Hematopoietic multipotent progenitor cell treated with erythropoietin and hydrocortisone succinate and interleukin-3 and kit ligand, for 15 days (in vitro differentiated cells): ENCODE measurements at regions not wholly inside any gene's neighbourhood (a gene's known extent, or its start where the extent isn't known, plus 50 kb on each side); places are given as distances from the start of the nearest gene placed in this dataset.
"Not testable (repeated sequence)": the region's sequence is repeated elsewhere in the genome, so short reads cannot be mapped to it uniquely, and the experiment has no call there.

Experiments
- DNase-seq: peaks from one replicate; pipeline ENCODE4 v3.0.0-alpha.2; 2015; ENCODE audit warnings: low spot score

DNA sequence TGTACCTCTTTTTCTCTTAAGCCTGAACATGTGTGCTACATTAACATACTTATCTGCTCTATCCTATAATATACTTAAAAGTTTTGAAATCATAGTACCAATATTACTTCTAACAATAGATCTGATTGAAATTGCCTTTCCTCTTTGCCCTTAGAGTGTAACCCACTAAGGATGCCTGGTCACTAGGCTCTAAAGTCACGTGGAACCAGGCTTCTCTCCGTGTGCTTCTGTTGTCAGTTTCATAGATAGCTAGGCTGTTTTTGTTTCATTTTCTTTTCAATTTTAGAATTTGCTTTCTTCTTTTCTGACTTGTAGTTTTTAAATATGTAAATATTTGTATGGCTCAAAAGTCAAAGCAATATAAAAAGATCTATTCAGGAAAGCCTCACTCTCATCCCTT is 100.5 kb upstream of the PZP start:
- not testable (repeated sequence) for DNase-seq

DNA sequence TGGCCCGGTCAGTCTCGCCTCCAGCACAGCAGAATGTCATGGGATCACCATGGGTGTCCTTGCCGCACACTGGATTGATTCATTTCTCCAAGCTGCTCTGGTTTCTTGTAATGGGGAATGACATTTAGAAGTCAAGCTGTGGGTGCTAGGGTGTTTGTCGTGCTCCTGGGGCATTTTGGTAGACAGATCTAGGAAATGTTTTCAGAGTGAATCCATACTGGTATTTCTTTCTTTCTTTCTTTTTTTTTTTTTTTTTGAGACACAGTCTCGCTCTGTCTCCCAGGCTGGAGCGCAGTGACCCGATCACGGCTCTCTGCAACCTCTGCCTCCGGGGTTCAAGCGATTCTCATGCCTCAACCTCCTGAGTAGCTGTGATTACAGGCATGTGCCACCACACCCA is 100.0 kb upstream of the PZP start:
- DNase-seq, result not testable (repeated sequence)

DNA sequence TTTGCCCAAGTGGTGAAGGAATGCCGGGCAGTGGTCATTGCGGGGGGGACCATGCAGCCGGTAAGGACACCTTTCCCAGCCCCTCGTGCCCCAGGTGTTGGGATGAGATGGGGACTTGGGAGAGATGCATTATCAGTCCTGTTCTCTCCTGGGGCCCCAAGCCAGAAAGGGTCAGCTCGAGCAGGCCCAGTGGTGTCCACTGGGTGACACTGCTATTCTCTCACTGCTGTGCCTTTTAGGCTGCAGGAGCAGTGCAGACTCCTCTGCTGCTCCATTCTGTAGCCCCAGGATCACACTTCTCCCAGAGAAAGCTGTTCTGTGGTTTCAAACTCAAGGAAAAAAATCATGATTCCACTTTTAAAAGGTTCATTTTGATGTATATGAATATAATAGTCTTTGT is 99.1 kb upstream of the PZP start:
- not testable (repeated sequence) for DNase-seq

DNA sequence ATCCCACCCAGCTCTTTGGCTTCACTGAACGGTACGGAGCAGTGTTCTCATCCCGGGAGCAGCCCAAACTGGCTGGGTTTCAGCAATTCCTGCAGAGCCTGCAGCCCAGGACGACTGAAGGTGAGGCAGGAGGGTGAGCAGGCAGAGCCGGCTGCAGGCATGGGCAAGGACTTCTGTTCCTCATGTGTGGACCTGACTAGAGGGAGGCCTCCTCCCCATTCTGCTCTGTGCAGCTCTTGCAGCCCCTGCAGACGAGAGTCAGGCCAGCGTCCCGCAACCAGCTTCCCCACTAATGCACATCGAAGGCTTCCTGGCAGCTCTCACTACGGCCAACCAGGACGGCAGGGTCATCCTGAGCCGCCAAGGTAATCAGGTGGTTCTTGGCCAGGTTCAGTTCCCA is 97.8 kb upstream of the PZP start:
- DNase-seq, result not testable (repeated sequence)

DNA sequence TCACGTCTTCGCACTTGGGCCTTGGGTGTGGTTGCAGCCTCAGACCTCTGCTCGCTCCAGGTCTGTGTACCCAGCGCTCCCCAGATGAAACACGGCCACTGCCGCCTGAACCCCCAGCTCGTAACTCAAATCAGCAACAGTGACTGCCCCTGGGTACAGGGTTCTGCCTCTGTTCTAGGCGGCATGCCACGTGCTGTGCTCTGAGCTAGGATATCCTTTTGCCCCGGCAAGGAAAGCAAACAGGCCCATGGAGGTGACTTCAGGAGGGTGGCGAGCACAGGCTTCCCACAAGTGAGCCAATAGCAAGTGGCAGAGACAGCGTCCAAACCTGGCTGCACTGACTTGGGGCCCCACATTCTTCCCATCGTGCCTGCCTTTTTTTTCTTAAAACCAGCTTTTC is 96.3 kb upstream of the PZP start:
- DNase-seq, result not testable (repeated sequence)

DNA sequence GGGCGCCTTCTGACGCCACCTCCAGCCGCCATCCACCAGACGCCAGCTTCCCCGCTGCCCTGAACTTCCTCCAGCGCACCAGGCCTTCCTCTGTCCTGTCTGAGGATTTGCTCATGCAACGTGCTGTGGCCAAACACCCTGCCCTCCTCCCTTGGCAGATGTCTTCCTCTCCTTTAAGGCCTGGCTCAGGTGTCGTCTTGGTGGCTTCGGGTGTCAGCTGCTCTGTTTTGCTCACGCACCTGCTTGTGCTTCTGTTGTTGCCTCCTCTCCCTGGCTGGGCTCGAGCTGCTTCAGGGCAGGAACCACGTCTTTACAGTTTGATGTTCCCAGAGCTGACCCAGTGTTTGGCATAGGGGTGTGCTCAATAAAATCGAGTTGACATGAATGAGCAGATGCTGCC is 87.7 kb upstream of the PZP start:
- not testable (repeated sequence) for DNase-seq

DNA sequence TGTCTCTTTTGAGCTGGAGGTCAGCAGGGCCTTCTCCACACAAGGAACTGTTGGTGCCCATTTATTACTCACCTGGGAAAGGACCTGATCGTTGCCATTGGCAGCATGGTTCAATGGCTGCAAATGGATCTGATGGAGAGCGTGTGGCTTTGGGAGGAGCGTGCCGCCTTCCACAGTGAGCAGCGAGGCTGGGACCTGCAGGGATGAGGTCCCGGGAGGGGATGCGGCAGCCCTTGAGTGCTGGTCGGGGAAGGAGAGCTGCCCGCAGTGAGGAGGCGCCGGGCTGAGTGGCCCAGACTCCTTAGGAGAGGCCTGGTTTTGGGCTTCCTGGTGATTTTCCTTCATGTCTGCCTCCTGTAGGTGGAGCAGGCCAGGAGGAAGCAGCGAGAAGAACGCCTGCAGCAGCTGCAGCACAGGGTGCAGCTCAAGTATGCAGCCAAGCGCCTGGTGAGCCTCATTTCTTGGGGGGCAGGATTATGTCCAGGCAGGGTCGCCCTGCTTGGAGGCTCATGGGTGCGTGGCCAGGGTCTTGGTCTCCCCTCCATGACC is 86.0 kb upstream of the PZP start:
- DNase-seq, result not testable (repeated sequence)

DNA sequence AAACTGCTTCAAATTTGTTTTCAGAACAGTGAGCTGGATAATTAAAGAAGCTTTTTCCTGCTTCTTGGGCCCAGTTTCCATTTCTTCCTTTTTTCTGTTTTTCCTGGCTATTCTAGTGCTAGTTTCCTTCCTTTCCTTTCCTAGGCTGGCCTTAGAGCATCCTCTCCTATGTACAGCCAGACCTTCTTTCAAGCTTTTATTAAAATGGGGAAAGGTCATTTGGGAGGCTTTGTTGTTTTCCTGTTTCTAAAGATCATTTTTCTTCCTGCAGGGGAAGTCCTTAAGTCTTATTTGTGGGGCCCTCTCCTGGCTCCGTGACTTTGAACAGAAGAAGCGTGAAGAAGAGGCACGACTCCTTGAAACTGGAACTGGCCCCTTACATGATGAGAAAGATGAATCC is 85.2 kb upstream of the PZP start:
- not testable (repeated sequence) for DNase-seq

DNA sequence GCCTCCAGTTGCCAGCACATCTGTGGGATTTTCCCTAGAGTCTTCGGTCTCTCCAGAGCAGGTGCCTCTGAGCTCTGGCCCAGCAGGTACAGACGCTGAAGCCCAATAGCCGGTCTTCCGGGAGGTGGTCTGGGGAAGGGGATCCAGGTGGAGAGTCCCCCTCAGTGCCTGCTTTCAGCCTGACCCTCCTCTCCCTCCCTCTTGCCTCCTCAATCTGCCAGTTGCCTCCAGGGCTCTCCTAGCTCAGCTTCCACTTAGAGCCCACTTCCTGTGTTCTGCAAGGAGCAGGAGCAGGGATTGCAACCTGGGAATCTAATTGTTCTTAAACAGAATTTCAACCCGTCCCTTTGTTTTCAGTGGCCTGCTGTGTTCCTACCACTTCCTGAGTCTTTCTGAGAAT is 81.8 kb upstream of the PZP start:
- DNase-seq, result not testable (repeated sequence)

DNA sequence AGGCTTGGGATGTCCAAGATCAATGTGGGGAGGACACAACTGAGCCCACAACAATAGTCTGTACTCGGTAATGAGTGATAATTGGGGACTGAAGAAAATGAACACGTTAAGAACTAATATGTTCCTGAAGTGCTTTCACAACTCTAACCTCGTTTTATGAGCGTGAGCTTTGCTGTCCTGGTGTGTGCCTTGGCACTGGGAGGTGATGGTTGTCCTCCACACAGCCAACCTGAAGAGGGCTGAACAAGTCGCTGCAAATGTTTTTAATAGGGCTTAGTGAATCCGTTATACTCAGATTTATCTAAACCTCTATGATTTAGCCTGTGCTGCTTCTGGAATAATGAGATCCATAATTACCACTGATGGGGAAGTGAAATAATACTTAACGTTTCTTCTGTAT is 76.5 kb upstream of the PZP start:
- DNase-seq, result not testable (repeated sequence)

DNA sequence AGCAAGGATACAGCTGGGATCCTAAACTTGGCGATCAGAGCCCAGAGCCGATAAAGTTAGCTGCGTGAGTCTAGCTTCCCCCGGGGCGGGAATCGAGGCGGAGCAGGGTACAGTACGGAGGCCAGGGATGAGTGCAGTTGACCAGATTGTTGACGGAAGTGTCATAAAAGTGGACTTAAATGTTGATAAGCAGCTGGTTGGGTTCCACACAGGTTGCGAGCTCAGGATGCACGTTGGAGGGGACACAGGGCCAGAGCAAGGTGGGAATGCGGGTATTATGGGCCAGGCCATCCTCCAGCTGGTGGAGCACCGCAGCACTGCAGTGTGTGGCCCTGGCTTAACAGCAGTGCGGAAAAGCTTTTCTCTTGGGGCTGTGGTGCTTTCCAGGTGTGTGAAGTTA is 76.0 kb upstream of the PZP start:
- DNase-seq, result not testable (repeated sequence)

DNA sequence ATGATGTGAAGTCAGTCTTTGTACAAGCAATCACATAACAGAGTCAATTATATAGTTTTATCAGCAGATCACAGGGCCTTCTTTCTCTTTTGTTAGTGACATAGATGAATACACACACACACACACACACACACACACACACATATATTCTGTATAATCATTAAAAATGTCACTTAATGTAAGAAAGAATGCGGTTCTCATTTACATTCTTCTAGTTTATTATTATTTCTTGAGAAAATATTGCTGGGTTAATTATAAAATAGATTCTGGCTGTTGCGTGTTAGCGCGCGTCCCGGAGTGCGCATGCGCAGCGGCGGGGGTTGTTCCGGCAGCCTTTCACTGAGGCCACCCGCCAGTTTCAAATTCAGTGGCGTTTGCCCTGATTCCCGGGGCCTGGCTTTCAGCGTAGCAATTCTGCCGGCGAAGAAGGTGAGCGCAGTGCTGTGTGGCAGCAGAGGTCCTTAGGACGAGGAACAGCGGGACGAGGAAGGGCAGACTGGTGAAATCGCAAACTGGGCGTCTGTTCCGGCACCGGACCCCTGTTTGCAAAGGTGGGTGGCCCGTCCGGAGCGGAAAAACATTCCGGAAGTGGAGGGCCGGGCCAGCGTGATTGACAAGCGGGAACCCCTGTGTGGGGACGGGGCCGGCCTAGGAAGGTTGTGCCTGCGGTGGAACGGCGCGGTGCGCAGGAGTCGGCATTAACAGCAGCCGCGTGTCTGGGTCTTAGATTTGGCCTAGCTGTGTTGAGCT is 75.3 kb upstream of the PZP start:
- DNase-seq, result peak; percentile 75

DNA sequence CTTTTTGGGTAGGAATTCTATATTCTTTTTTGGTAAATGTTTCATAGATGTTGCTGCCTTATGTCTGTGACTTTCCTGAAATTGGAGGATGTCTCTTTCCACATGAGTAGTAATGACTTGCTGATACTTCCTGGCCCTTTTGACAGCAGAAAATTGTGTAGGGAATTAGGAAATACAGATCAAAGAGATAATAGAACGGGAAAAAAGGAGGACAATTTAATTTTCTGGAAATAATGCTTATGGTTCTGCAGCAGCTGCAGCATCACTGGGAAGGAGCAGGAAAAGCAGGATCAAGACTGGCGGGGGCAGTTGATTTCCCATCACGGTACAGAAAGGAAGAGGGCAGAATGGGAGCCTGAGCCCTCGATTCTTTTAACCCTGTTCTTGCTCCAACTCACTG is 68.8 kb upstream of the PZP start:
- DNase-seq, result no peak

DNA sequence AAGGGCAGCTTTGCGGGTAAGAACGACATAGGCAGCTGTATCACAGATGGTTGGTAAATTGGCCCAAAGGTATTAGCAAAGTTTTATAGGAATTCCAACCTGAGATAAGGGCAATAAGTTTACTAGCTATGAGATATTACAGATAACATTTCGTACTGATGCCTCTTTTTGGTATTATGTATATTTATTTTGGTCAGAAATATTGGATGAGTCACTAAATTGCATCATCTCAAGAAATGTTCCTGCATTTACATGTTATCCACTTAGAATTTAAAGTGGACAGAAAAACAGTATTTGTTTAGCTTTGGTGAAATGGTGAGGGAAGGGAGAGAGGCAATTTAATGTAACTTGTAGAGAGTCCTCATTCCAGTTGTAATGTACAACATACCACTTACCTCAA is 65.1 kb upstream of the PZP start:
- DNase-seq, result no peak

DNA sequence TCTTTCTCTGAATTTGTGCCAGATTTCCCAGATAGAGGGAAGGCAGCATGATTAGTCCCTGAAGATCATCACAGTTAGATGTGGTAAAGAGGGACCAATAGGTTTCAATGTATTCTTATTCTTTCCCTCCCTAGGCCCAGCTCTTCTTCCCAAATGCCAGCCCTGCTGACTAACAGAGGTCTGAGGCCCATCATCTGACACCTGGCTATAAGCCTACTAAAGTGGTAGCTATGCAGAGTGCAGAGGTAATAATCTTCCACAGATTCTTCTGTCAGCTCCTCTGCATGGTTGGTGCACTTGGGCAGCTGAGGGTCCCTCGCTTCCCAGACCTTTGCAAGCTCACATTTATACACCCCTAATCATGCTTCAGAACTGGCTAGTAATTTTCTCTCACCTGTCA is 63.7 kb upstream of the PZP start:
- DNase-seq, result no peak

DNA sequence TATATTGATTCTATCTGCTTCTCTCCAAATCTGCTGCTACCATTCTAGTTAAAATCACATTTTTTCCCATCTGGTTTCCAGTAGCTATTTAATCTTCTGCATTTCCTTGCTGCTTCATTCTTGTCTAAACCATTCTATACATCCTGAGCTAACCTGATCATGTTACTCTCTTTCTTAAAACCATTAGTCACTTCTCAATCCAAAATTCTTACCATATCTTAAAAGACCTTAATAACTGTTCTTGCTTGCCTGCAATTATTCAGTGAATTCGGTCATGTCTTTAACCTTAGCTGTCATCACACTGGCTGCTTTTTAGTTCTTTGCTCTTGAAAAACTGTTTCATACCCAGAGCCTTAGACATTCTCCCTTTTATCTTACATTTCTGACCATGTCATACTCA is 56.4 kb upstream of the PZP start:
- no peak for DNase-seq

DNA sequence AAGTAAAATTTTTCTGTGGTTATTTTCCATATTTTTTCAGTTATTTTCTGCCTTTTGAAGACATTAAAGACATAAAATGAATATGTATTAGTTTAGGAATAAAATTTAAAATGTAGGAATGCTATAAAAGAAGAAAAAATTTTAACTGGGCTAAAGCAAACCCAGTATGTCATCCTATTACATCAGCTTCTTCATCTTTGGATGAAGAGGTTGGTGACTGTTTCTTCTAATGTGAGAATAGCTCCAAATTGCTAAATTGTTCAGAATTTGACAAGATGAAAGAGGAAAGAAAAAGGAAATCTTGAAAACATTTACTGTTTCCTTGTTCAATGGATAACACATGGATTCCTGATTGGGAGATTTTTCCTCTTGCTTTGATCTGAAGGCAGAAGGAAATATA is 52.7 kb upstream of the PZP start:
- no peak for DNase-seq

DNA sequence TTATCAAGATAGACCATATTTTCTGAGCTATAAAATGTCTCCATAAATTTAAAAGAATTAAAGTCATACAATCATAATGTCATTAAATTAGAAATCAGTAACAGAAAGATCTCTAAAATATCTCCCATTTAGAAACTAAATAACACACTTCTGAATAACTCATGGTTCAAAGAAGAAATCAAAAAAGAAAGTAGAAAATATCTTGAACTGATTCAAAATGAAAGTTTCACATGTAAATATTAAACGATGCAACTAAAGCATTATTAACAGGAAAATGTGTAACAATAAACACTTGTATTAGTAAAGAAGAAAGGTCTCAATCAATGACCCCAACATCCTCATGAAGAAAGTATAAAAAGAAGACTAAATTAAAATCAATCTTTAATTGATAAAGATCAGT is 50.5 kb upstream of the PZP start:
- DNase-seq, result no peak
